SKM-1 treated with dmso at 0.1 percent for 144 hours (cell line): ENCODE measurements at regions not wholly inside any gene's neighbourhood (a gene's known extent, or its start where the extent isn't known, plus 50 kb on each side); places are given as distances from the start of the nearest gene placed in this dataset.
"Not testable (repeated sequence)": the region's sequence is repeated elsewhere in the genome, so short reads cannot be mapped to it uniquely, and the experiment has no call there.

ENCODE experiments used
- DNase-seq: peaks from one replicate; lab custom pipeline; 2025; ENCODE audit not compliant: unreplicated experiment; lab: John Stamatoyannopoulos, UW

GRCh38 chr2:15681089-15681885 lies 89.6 kb downstream of the DDX1 start:
- DNase-seq = no peak

- no peak for DNase-seq
These were observed 90.7 kb downstream of the DDX1 start for GRCh38 chr2:15682354-15682753.

GRCh38 chr2:15684161-15685039 lies 92.7 kb downstream of the DDX1 start:
- DNase-seq = no peak

GRCh38 chr2:15685143-15685542 lies 93.5 kb downstream of the DDX1 start:
- DNase-seq = no peak

- DNase-seq = no peak
These were observed 95.0 kb downstream of the DDX1 start for GRCh38 chr2:15686643-15687042.

- DNase-seq = no peak
These were observed 95.6 kb downstream of the DDX1 start for GRCh38 chr2:15687243-15687642.

- DNase-seq = no peak
These were observed 96.1 kb downstream of the DDX1 start for GRCh38 chr2:15687720-15688119.

- no peak for DNase-seq
These were observed 97.4 kb downstream of the DDX1 start for GRCh38 chr2:15688924-15689568.

- no peak for DNase-seq
These were observed 98.0 kb downstream of the DDX1 start for GRCh38 chr2:15689654-15690053.

GRCh38 chr2:15691586-15692310 lies 100.1 kb downstream of the DDX1 start:
- DNase-seq = no peak

GRCh38 chr2:15692551-15693377 lies 101.1 kb downstream of the DDX1 start:
- DNase-seq = no peak

- no peak for DNase-seq
These were observed 101.7 kb downstream of the DDX1 start for GRCh38 chr2:15693382-15693781.

GRCh38 chr2:15693926-15694588 lies 102.4 kb downstream of the DDX1 start:
- no peak for DNase-seq

- no peak for DNase-seq
These were observed 102.9 kb downstream of the DDX1 start for GRCh38 chr2:15694589-15694986.

GRCh38 chr2:15695582-15696330 lies 104.1 kb downstream of the DDX1 start:
- no peak for DNase-seq

GRCh38 chr2:15696606-15697170 lies 105.0 kb downstream of the DDX1 start:
- not testable (repeated sequence) for DNase-seq

- no peak for DNase-seq
These were observed 108.5 kb downstream of the DDX1 start for GRCh38 chr2:15700131-15700530.

GRCh38 chr2:15700599-15701340 lies 109.1 kb downstream of the DDX1 start:
- DNase-seq = no peak
